Suprapubic skin (tissue), 4 donors: ENCODE measurements at regions not wholly inside any gene's neighbourhood (a gene's known extent, or its start where the extent isn't known, plus 50 kb on each side); places are given as distances from the start of the nearest gene placed in this dataset.

Source experiments
- DNase-seq, 2 donors: peaks; one replicate each; pipeline ENCODE4 v3.0.0-alpha.2; 2019; ENCODE audit warnings: low spot score in 2 of 2
- H3K27ac ChIP-seq: fragments of 200-600 bp; sonication (generic); one replicate; pipeline ENCODE4 v1.5.1; 2019
- H3K27me3 ChIP-seq: fragments of 200-600 bp; sonication (generic); one replicate; pipeline ENCODE4 v1.5.1; 2019
- H3K36me3 ChIP-seq: fragments of 200-600 bp; sonication (generic); one replicate; pipeline ENCODE4 v1.5.1; 2019
- H3K4me1 ChIP-seq: fragments of 200-600 bp; sonication (generic); one replicate; pipeline ENCODE4 v1.5.1; 2019
- H3K4me3 ChIP-seq: fragments of 200-600 bp; sonication (generic); one replicate; pipeline ENCODE4 v1.5.1; 2019; ENCODE audit warnings: mild to moderate bottlenecking
- H3K9me3 ChIP-seq: fragments of 200-600 bp; sonication (generic); one replicate; pipeline ENCODE4 v1.5.1; 2019
- CTCF ChIP-seq, 2 donors: fragments of 200-600 bp in 1 of 2; fragments of 450-650 bp in 1 of 2; sonication (generic) in 1 of 2; IDR thresholded peaks; one replicate each; pipeline ENCODE4 v1.5.1; 2016 to 2019; ENCODE audit warnings: antibody characterized with exemption in 2 of 2, mild to moderate bottlenecking in 1 of 2, moderate library complexity in 1 of 2
- EP300 ChIP-seq: sonication (generic); formaldehyde crosslinking; IDR thresholded peaks from one replicate; pipeline ENCODE4 v1.6.1; 2017; ENCODE audit warnings: antibody characterized with exemption
- POLR2A ChIP-seq, 2 donors: fragments of 450-650 bp; IDR thresholded peaks; one replicate each; pipeline ENCODE4 v1.6.1; 2017; ENCODE audit warnings: antibody characterized with exemption in 2 of 2, mild to moderate bottlenecking in 2 of 2, moderate library complexity in 2 of 2
- POLR2AphosphoS5 ChIP-seq, 3 donors: sonication (generic); formaldehyde crosslinking; IDR thresholded peaks; one replicate each; pipeline ENCODE4 v1.6.1; 2017; ENCODE audit warnings: antibody characterized with exemption in 3 of 3
- WGBS: methylation state at CpG from one replicate; pipeline ENCODE4 v1.1.5; 2018; 5-methylcytosine and 5-hydroxymethylcytosine counted together

- Histone ChIP-seq H3K27ac (no peak overlapping the region), H3K4me1 (no peaks in the 10 kb centered on the region), H3K4me3 (no peak overlapping the region), H3K27me3 (no peaks in the 10 kb centered on the region), H3K36me3 (no peaks in the 10 kb centered on the region), H3K9me3 (no peaks in the 10 kb centered on the region)
- 60% methylated on average over 4 of the region's 4 CpGs for WGBS
- DNase-seq: no peak
- TF ChIP-seq EP300 (no peak), POLR2AphosphoS5 (IDR thresholded peaks at IDR 0.05) (no peak), POLR2A (IDR thresholded peaks at IDR 0.05) (no peak), CTCF (IDR thresholded peaks at IDR 0.05) (no peak)
These were observed 213.0 kb upstream of the FAM83B start for GRCh38 chr6:54633601-54634000.

GRCh38 chr6:54640911-54641310 lies 205.7 kb upstream of the FAM83B start:
- no peak for DNase-seq
- no peaks in the 10 kb centered on the region for H3K36me3 ChIP-seq
- H3K9me3 ChIP-seq: no peaks in the 10 kb centered on the region
- H3K4me3 ChIP-seq: no peak overlapping the region
- H3K27me3 ChIP-seq: no peaks in the 10 kb centered on the region
- no peak overlapping the region for H3K27ac ChIP-seq
- TF ChIP-seq POLR2A (IDR thresholded peaks at IDR 0.05): no peak
- 79% methylated on average over 1 of the region's 1 CpG for WGBS
- no peaks in the 10 kb centered on the region for H3K4me1 ChIP-seq

DNA sequence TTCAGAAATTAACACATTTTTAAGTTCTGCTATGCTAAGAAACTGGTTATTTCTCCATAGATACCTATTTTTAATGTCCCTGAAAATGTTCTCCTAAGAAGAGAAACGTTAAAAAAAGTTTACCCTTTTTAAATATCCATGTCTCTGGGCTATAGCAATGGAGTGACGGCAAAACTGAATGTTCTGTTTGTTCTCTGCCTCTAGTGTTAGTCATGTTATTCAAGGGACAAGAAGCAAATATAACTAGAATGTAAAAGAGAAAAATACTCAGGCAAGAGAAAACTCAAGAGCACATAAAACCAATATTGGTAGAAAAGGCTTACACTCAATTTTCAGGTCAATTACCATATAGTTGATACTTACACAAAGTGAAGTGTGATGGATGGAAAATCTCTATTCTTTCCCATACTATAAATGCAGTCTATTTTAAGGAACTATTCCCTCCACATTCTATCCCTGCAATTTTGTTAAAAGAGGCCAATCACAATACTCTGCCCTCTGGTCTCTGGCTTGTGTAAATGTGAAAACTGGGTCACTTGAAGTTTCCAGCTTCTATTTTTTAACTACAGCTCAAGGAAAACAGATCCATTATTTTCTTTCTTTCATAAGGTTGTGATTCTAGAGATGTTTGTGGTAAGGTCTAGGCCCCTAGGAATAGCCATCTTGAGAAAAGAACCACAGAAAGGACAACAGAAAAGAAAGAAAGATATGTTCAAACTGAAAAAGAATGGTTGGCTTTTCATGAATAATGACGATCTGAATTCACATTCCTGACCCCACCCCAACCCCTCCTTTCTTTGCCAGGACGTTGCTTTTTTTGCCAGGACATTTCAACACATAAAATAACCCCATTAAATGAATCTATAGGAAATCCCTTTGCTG lies 200.3 kb upstream of the FAM83B start:
- no peaks in the 10 kb centered on the region for H3K36me3 ChIP-seq
- H3K9me3 ChIP-seq: no peaks in the 10 kb centered on the region
- H3K4me3 ChIP-seq: no peak overlapping the region
- WGBS: 35% methylated on average over 4 of the region's 4 CpGs
- H3K27ac ChIP-seq: no peak overlapping the region
- TF ChIP-seq POLR2A (IDR thresholded peaks at IDR 0.05): no peak
- H3K27me3 ChIP-seq: no peaks in the 10 kb centered on the region
- no peak for DNase-seq
- H3K4me1 ChIP-seq: no peaks in the 10 kb centered on the region

GRCh38 chr6:54646951-54647664 lies 199.5 kb upstream of the FAM83B start:
- TF ChIP-seq POLR2AphosphoS5 (IDR thresholded peaks at IDR 0.05): no peak
- TF ChIP-seq CTCF (IDR thresholded peaks at IDR 0.05): no peak
- no peak for TF ChIP-seq POLR2A (IDR thresholded peaks at IDR 0.05)
- TF ChIP-seq EP300: no peak
- H3K4me3 ChIP-seq: no peak overlapping the region
- H3K27me3 ChIP-seq: no peaks in the 10 kb centered on the region

GRCh38 chr6:54654381-54654780 lies 192.2 kb upstream of the FAM83B start:
- no peak for TF ChIP-seq EP300
- no peak for TF ChIP-seq POLR2AphosphoS5 (IDR thresholded peaks at IDR 0.05)
- TF ChIP-seq POLR2A (IDR thresholded peaks at IDR 0.05): no peak
- no peak for TF ChIP-seq CTCF (IDR thresholded peaks at IDR 0.05)
- Histone ChIP-seq H3K4me1 (no peaks in the 10 kb centered on the region), H3K36me3 (no peaks in the 10 kb centered on the region), H3K27ac (no peak overlapping the region), H3K27me3 (no peaks in the 10 kb centered on the region), H3K4me3 (no peak overlapping the region), H3K9me3 (no peaks in the 10 kb centered on the region)
- no peak for DNase-seq

More at GRCh38 chr6:54646951-54647664, 199.5 kb upstream of the FAM83B start:
- Histone ChIP-seq H3K9me3 (no peaks in the 10 kb centered on the region), H3K4me1 (no peaks in the 10 kb centered on the region), H3K36me3 (no peaks in the 10 kb centered on the region), H3K27ac (no peak overlapping the region)
- WGBS: 83% methylated on average over 8 of the region's 8 CpGs
- DNase-seq: no peak

GRCh38 chr6:54655162-54655561 lies 191.4 kb upstream of the FAM83B start:
- WGBS: 68% methylated on average over 1 of the region's 1 CpG
- H3K27ac ChIP-seq: no peak overlapping the region
- H3K4me3 ChIP-seq: no peak overlapping the region

More at GRCh38 chr6:54655162-54655561, 191.4 kb upstream of the FAM83B start:
- Histone ChIP-seq H3K4me1 (no peaks in the 10 kb centered on the region), H3K9me3 (no peaks in the 10 kb centered on the region), H3K36me3 (no peaks in the 10 kb centered on the region), H3K27me3 (no peaks in the 10 kb centered on the region)
- no peak for DNase-seq
- no peak for TF ChIP-seq POLR2AphosphoS5 (IDR thresholded peaks at IDR 0.05)
- TF ChIP-seq CTCF (IDR thresholded peaks at IDR 0.05): no peak
- no peak for TF ChIP-seq POLR2A (IDR thresholded peaks at IDR 0.05)
- TF ChIP-seq EP300: no peak
